ENCODE measurements at regions not wholly inside any gene's neighbourhood (a gene's known extent, or its start where the extent isn't known, plus 50 kb on each side); places are given as distances from the start of the nearest gene placed in this dataset.

- Mint-ChIP-seq H3K36me3 (ENCODE audit: low read depth) (no peaks in the 10 kb centered on the region), H3K27me3 (no peaks in the 10 kb centered on the region), H3K27ac (no peak overlapping the region), H3K4me1 (no peaks in the 10 kb centered on the region), H3K4me3 (no peak overlapping the region)
- no peaks in the 10 kb centered on the region for H3K9me3 ChIP-seq (ENCODE audit: control insufficient read depth, low read length, poor library complexity, severe bottlenecking)
- DNase-seq (no peak), ATAC-seq (no peak)
Observed at GRCh38 chr13:90388887-90389452, 958.5 kb upstream of the MIR17HG start.

DNA sequence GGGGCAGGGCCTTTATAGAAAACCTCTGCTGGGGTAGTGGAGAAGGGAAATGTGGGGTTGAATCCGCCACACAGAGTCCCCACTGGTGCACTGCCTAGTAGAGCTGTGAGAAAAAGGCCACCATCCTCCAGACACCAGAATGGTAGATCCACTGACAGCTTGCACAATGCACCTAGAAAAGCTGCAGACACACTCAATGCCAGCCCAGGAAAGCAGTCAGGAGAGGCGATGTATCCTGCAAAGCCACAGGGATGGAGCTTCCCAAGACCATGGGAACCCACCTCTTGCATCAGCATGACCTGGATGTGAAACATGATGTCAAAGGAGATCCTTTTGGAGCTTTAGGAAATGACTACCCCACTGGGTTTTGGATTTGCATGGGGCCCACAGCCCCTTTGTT lies 958.0 kb upstream of the MIR17HG start:
- Mint-ChIP-seq H3K4me3 (no peak overlapping the region), H3K27me3 (no peaks in the 10 kb centered on the region), H3K4me1 (no peaks in the 10 kb centered on the region), H3K36me3 (ENCODE audit: low read depth) (no peaks in the 10 kb centered on the region), H3K27ac (no peak overlapping the region)
- H3K9me3 ChIP-seq (ENCODE audit: control insufficient read depth, low read length, poor library complexity, severe bottlenecking): no peaks in the 10 kb centered on the region
- ATAC-seq (no peak), DNase-seq (no peak)

DNA sequence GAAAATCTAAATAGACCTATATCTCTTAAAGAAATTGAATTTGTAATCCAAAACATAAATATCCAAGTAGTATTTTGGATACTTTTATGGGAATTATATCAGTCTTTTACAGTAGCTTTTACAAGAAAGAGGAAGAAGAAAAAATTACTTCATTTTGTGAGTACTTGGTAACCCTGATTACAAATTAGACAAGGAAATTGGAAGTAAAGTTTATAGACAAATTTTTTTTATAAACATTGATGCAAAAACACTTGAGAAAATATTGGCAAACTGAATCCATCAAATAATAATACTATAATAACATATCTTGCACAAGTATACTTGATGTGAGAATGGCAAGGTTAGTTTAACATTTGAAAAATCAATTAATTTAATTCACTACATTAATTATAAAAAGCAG lies 954.1 kb upstream of the MIR17HG start:
- H3K9me3 ChIP-seq (ENCODE audit: control insufficient read depth, low read length, poor library complexity, severe bottlenecking): no peaks in the 10 kb centered on the region
- H3K27me3 Mint-ChIP-seq: no peaks in the 10 kb centered on the region
- H3K36me3 Mint-ChIP-seq (ENCODE audit: low read depth): no peaks in the 10 kb centered on the region
- H3K27ac Mint-ChIP-seq: no peak overlapping the region
- H3K4me1 Mint-ChIP-seq: no peaks in the 10 kb centered on the region
- ATAC-seq (no peak), DNase-seq (no peak)
- no peak overlapping the region for H3K4me3 Mint-ChIP-seq

DNA sequence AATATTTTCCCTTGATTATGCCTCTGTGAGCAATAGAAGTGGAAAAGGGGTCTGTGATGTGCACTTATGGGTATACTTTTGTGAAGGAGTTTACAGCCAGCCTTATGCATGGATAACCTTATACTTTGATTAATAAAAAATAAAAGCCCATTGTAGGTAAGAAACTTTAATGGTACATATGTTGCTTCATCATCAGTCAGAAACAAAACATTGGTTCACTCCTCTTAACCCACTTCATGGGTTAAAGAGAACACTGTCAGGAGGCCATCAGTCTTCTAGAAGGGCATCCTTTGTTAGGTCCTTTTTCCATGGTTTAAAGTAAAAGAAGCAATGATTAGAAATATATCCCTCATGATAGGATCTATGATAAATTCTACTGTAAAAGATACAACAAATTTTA lies 952.1 kb upstream of the MIR17HG start:
- H3K36me3 Mint-ChIP-seq (ENCODE audit: low read depth): no peaks in the 10 kb centered on the region
- DNase-seq (no peak), ATAC-seq (no peak)
- no peaks in the 10 kb centered on the region for H3K4me1 Mint-ChIP-seq
- no peaks in the 10 kb centered on the region for H3K27me3 Mint-ChIP-seq
- H3K27ac Mint-ChIP-seq: no peak overlapping the region
- H3K4me3 Mint-ChIP-seq: no peak overlapping the region
- no peaks in the 10 kb centered on the region for H3K9me3 ChIP-seq (ENCODE audit: control insufficient read depth, low read length, poor library complexity, severe bottlenecking)

GRCh38 chr13:90395846-90396245 lies 951.6 kb upstream of the MIR17HG start:
- Mint-ChIP-seq H3K27me3 (no peaks in the 10 kb centered on the region), H3K4me3 (no peak overlapping the region), H3K36me3 (ENCODE audit: low read depth) (no peaks in the 10 kb centered on the region), H3K4me1 (no peaks in the 10 kb centered on the region), H3K27ac (no peak overlapping the region)
- no peak for DNase-seq
- ATAC-seq: no peak
- no peaks in the 10 kb centered on the region for H3K9me3 ChIP-seq (ENCODE audit: control insufficient read depth, low read length, poor library complexity, severe bottlenecking)

- H3K27ac Mint-ChIP-seq: no peak overlapping the region
- H3K9me3 ChIP-seq (ENCODE audit: control insufficient read depth, low read length, poor library complexity, severe bottlenecking): no peaks in the 10 kb centered on the region
- ATAC-seq: no peak
- no peaks in the 10 kb centered on the region for H3K4me1 Mint-ChIP-seq
- no peak for DNase-seq
- H3K4me3 Mint-ChIP-seq: no peak overlapping the region
- no peaks in the 10 kb centered on the region for H3K36me3 Mint-ChIP-seq (ENCODE audit: low read depth)
- no peaks in the 10 kb centered on the region for H3K27me3 Mint-ChIP-seq
Observed at GRCh38 chr13:90396266-90396665, 951.2 kb upstream of the MIR17HG start.

DNA sequence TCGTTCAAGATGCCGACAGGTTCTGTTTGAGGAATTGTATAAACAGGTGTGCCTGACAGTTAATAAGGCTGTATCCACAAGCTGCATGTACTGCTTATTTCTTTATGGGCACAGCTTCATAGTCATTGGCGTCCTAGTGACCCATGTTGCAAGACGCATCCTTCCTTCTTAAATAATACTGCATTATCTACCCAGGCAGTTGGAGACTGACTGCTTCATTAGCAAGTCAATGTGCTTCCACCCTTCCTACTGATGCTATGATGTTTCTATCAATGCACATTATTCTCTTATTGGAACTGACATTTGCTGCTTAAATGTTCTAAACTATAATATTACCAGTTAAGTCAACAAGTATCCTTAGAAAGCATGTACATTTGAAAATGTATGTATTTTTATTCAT lies 950.0 kb upstream of the MIR17HG start:
- ATAC-seq: no peak

DNA sequence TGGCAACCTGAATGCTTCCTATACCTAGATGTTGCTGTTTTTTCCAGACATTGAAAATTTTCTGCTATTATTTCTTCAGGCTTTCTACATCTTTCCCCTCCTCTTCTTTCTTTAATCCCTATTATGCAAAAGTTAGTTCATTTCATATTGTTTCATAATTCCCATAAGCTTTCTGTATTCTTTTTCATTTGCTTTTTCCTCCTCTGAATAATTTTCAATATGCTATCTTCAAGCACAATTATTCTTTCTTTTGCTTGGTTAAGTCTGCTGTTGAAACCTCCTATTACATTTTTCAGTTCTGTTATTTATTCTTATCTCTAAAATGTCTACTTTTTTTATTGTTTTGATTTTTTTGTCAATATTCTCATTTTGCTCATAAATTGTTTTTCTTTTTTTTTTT lies 947.1 kb upstream of the MIR17HG start:
- no peaks in the 10 kb centered on the region for H3K27me3 Mint-ChIP-seq
- no peaks in the 10 kb centered on the region for H3K9me3 ChIP-seq (ENCODE audit: control insufficient read depth, low read length, poor library complexity, severe bottlenecking)

More for the DNA sequence above, 950.0 kb upstream of the MIR17HG start:
- DNase-seq: no peak
- Mint-ChIP-seq H3K27me3 (no peaks in the 10 kb centered on the region), H3K36me3 (ENCODE audit: low read depth) (no peaks in the 10 kb centered on the region), H3K4me3 (no peak overlapping the region), H3K27ac (no peak overlapping the region), H3K4me1 (no peaks in the 10 kb centered on the region)
- no peaks in the 10 kb centered on the region for H3K9me3 ChIP-seq (ENCODE audit: control insufficient read depth, low read length, poor library complexity, severe bottlenecking)

GRCh38 chr13:90401150-90401549 lies 946.3 kb upstream of the MIR17HG start:
- H3K36me3 Mint-ChIP-seq (ENCODE audit: low read depth): no peaks in the 10 kb centered on the region
- H3K4me3 Mint-ChIP-seq: no peak overlapping the region
- ATAC-seq: no peak

More for the DNA sequence above, 947.1 kb upstream of the MIR17HG start:
- DNase-seq (no peak), ATAC-seq (no peak)
- Mint-ChIP-seq H3K36me3 (ENCODE audit: low read depth) (no peaks in the 10 kb centered on the region), H3K4me3 (no peak overlapping the region), H3K27ac (no peak overlapping the region), H3K4me1 (no peaks in the 10 kb centered on the region)

DNA sequence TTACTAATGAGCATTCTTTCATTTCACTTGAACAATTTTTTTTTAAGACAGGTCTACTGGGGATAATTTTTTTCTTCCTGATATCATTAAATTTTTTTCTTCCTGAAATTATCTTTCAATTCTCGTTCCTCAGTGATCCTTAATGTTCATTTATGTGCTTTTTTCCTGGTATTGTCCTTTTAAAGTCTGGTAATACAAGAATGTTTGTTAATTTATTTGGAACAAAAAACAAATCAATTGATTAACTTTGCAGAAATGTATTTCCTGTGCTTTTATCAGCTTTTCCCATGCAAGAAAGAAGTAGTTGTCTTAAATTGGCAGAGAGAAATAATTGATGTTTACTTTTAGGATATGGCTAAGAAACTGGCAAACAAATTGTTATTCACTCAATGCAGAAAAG lies 945.4 kb upstream of the MIR17HG start:
- H3K27ac Mint-ChIP-seq: no peak overlapping the region
- no peak for ATAC-seq
- no peaks in the 10 kb centered on the region for H3K4me1 Mint-ChIP-seq
- H3K27me3 Mint-ChIP-seq: no peaks in the 10 kb centered on the region
- no peaks in the 10 kb centered on the region for H3K9me3 ChIP-seq (ENCODE audit: control insufficient read depth, low read length, poor library complexity, severe bottlenecking)
- H3K4me3 Mint-ChIP-seq: no peak overlapping the region
- no peak for DNase-seq
- H3K36me3 Mint-ChIP-seq (ENCODE audit: low read depth): no peaks in the 10 kb centered on the region

More at GRCh38 chr13:90401150-90401549, 946.3 kb upstream of the MIR17HG start:
- no peaks in the 10 kb centered on the region for H3K4me1 Mint-ChIP-seq
- H3K27me3 Mint-ChIP-seq: no peaks in the 10 kb centered on the region
- H3K9me3 ChIP-seq (ENCODE audit: control insufficient read depth, low read length, poor library complexity, severe bottlenecking): no peaks in the 10 kb centered on the region
- DNase-seq: no peak
- H3K27ac Mint-ChIP-seq: no peak overlapping the region

GRCh38 chr13:90402613-90403012 lies 944.9 kb upstream of the MIR17HG start:
- H3K27me3 Mint-ChIP-seq: no peaks in the 10 kb centered on the region
- H3K9me3 ChIP-seq (ENCODE audit: control insufficient read depth, low read length, poor library complexity, severe bottlenecking): no peaks in the 10 kb centered on the region
- H3K36me3 Mint-ChIP-seq (ENCODE audit: low read depth): no peaks in the 10 kb centered on the region
- H3K27ac Mint-ChIP-seq: no peak overlapping the region
- no peak for DNase-seq
- ATAC-seq: no peak
- H3K4me1 Mint-ChIP-seq: no peaks in the 10 kb centered on the region
- H3K4me3 Mint-ChIP-seq: no peak overlapping the region

DNA sequence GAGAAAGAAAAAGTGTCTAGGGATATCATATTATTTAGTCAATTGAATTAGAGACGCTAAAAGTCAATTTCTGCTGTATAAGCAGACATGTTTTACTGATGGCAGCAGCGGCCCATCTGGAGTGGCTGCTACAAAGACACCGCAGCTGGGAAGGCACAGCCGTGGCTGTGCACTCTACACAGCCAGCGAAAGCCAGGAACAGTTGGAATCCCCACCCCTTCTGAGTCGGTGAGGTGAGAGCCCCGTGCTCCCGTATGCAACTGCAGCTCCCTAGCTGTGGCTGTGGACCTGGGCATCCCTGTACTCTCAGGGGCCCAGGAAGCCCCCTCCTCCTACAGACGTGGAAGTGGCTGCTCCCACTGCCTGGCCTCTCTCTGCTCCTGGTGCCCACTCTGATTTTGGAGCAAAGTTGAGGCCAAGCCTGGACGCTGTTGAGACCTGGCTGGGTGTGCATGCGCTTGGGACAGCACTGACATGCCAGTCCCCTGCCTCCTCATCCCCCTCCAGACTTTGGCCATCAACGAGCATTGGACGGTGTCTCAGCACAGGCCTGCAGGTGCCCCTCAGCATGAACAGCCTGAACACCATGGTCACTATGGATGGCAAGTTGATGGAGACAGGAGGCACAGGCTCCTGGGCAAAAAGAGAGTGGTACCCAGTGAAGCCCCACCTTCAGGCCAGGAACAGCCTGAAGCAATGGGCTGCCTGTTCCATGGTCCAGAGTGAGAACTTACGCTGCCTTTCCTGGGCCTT lies 944.0 kb upstream of the MIR17HG start:
- Mint-ChIP-seq H3K27me3 (no peaks in the 10 kb centered on the region), H3K27ac (no peak overlapping the region), H3K4me1 (no peaks in the 10 kb centered on the region), H3K36me3 (ENCODE audit: low read depth) (no peaks in the 10 kb centered on the region), H3K4me3 (no peak overlapping the region)
- ATAC-seq (no peak), DNase-seq (no peak)
- no peaks in the 10 kb centered on the region for H3K9me3 ChIP-seq (ENCODE audit: control insufficient read depth, low read length, poor library complexity, severe bottlenecking)

- no peaks in the 10 kb centered on the region for H3K9me3 ChIP-seq (ENCODE audit: control insufficient read depth, low read length, poor library complexity, severe bottlenecking)
- H3K27me3 Mint-ChIP-seq: no peaks in the 10 kb centered on the region
- ATAC-seq (no peak), DNase-seq (no peak)
- no peaks in the 10 kb centered on the region for H3K4me1 Mint-ChIP-seq
- H3K4me3 Mint-ChIP-seq: no peak overlapping the region
- H3K36me3 Mint-ChIP-seq (ENCODE audit: low read depth): no peaks in the 10 kb centered on the region
- H3K27ac Mint-ChIP-seq: no peak overlapping the region
Observed at GRCh38 chr13:90405301-90405700, 942.2 kb upstream of the MIR17HG start.

- H3K4me1 Mint-ChIP-seq: no peaks in the 10 kb centered on the region
- no peaks in the 10 kb centered on the region for H3K36me3 Mint-ChIP-seq (ENCODE audit: low read depth)
- ATAC-seq (no peak), DNase-seq (no peak)
- no peaks in the 10 kb centered on the region for H3K9me3 ChIP-seq (ENCODE audit: control insufficient read depth, low read length, poor library complexity, severe bottlenecking)
- no peak overlapping the region for H3K27ac Mint-ChIP-seq
- H3K4me3 Mint-ChIP-seq: no peak overlapping the region
- H3K27me3 Mint-ChIP-seq: no peaks in the 10 kb centered on the region
Observed at GRCh38 chr13:90412980-90413379, 934.5 kb upstream of the MIR17HG start.

Measured in T-helper 17 cell (primary cell).